HG02588 (cell line): ENCODE measurements at regions not wholly inside any gene's neighbourhood (a gene's known extent, or its start where the extent isn't known, plus 50 kb on each side); places are given as distances from the start of the nearest gene placed in this dataset.
"Not testable (repeated sequence)": the region's sequence is repeated elsewhere in the genome, so short reads cannot be mapped to it uniquely, and the experiment has no call there.

Experiments
- ATAC-seq: cut with Tn5 transposase; IDR thresholded peaks from one replicate; pipeline ENCODE4 v1.9.1; 2021; ENCODE audit warnings: mild to moderate bottlenecking, moderate library complexity; ENCODE audit not compliant: unreplicated experiment

GRCh38 chr6:169861431-169862042, 110.1 kb downstream of the ERMARD start:
- ATAC-seq = no peak

- no peak for ATAC-seq
Measured at GRCh38 chr6:169859978-169860703, 108.7 kb downstream of the ERMARD start.

GRCh38 chr6:169859401-169859977, 108.1 kb downstream of the ERMARD start:
- ATAC-seq = no peak

- no peak for ATAC-seq
Measured at GRCh38 chr6:169858935-169859351, 107.5 kb downstream of the ERMARD start.

- ATAC-seq = no peak
Measured at GRCh38 chr6:169858293-169858934, 107.0 kb downstream of the ERMARD start.

GRCh38 chr6:169857343-169858292, 106.2 kb downstream of the ERMARD start:
- ATAC-seq = no peak

- ATAC-seq = not testable (repeated sequence)
Measured at GRCh38 chr6:169856442-169857342, 105.3 kb downstream of the ERMARD start.

- no peak for ATAC-seq
Measured at GRCh38 chr6:169854813-169855212, 103.4 kb downstream of the ERMARD start.

GRCh38 chr6:169854083-169854725, 102.8 kb downstream of the ERMARD start:
- no peak for ATAC-seq

GRCh38 chr6:169853196-169854082, 102.0 kb downstream of the ERMARD start:
- ATAC-seq = no peak

GRCh38 chr6:169852504-169853195, 101.2 kb downstream of the ERMARD start:
- ATAC-seq = no peak

GRCh38 chr6:169851641-169852503, 100.5 kb downstream of the ERMARD start:
- ATAC-seq = no peak

GRCh38 chr6:169850746-169851145, 99.3 kb downstream of the ERMARD start:
- no peak for ATAC-seq

GRCh38 chr6:169850154-169850553, 98.7 kb downstream of the ERMARD start:
- no peak for ATAC-seq

GRCh38 chr6:169849396-169849795, 98.0 kb downstream of the ERMARD start:
- no peak for ATAC-seq

GRCh38 chr6:169848946-169849345, 97.5 kb downstream of the ERMARD start:
- ATAC-seq = no peak

GRCh38 chr6:169847901-169848311, 96.5 kb downstream of the ERMARD start:
- ATAC-seq = no peak
